SH-SY5Y (cell line): ENCODE measurements at regions not wholly inside any gene's neighbourhood (a gene's known extent, or its start where the extent isn't known, plus 50 kb on each side); places are given as distances from the start of the nearest gene placed in this dataset.

ENCODE experiments used
- GATA2 ChIP-seq: IDR thresholded peaks from 2 replicates; pipeline ENCODE4 v1.6.1; 2011; ENCODE audit warnings: mild to moderate bottlenecking, low read depth, low read length
- GATA3 ChIP-seq: IDR thresholded peaks from 2 replicates; pipeline ENCODE4 v1.6.1; 2011; ENCODE audit warnings: low read depth, mild to moderate bottlenecking, low read length, moderate library complexity

- TF ChIP-seq GATA3: no peak
- TF ChIP-seq GATA2: no peak
Observed at GRCh38 chr15:96869790-96870189, 539.3 kb downstream of the NR2F2 start.
